Ishikawa (cell line): ENCODE measurements at regions not wholly inside any gene's neighbourhood (a gene's known extent, or its start where the extent isn't known, plus 50 kb on each side); places are given as distances from the start of the nearest gene placed in this dataset.
A peak's percentile ranks its signal among the peaks of the same experiment; 100 is the strongest.

Experiments
- CEBPB ChIP-seq: IDR thresholded peaks from 2 replicates; pipeline ENCODE4 v1.6.1; 2012
- CREB1 ChIP-seq: IDR thresholded peaks from 2 replicates; pipeline ENCODE4 v1.6.1; 2012; ENCODE audit warnings: low read depth
- EGR1 ChIP-seq: IDR thresholded peaks from 2 replicates; pipeline ENCODE4 v1.6.1; 2012
- EP300 ChIP-seq: IDR thresholded peaks from 2 replicates; pipeline ENCODE4 v1.6.1; 2012; ENCODE audit warnings: borderline replicate concordance
- FOXM1 ChIP-seq: IDR thresholded peaks from 2 replicates; pipeline ENCODE4 v1.6.1; 2012; ENCODE audit warnings: low read depth, borderline replicate concordance
- NFIC ChIP-seq: IDR thresholded peaks from 2 replicates; pipeline ENCODE4 v1.6.1; 2012
- RAD21 ChIP-seq: IDR thresholded peaks from 2 replicates; pipeline ENCODE4 v1.6.1; 2012; ENCODE audit warnings: low read depth
- TAF1 ChIP-seq: IDR thresholded peaks from 2 replicates; pipeline ENCODE4 v1.6.1; 2012; ENCODE audit warnings: low read depth, mild to moderate bottlenecking
- TCF12 ChIP-seq: IDR thresholded peaks from 2 replicates; pipeline ENCODE4 v1.6.1; 2012; ENCODE audit warnings: low read depth
- TEAD4 ChIP-seq: IDR thresholded peaks from 2 replicates; pipeline ENCODE4 v1.6.1; 2012
- YY1 ChIP-seq: IDR thresholded peaks from 2 replicates; pipeline ENCODE4 v1.6.1; 2012; ENCODE audit warnings: low read depth
- TF ChIP-seq, protein P1 (sequence below): IDR thresholded peaks from 2 replicates; pipeline ENCODE4 v1.6.1; 2012
- TF ChIP-seq, protein P2 (sequence below): IDR thresholded peaks from 2 replicates; pipeline ENCODE4 v1.6.1; 2012; ENCODE audit warnings: low read depth, mild to moderate bottlenecking

DNA sequence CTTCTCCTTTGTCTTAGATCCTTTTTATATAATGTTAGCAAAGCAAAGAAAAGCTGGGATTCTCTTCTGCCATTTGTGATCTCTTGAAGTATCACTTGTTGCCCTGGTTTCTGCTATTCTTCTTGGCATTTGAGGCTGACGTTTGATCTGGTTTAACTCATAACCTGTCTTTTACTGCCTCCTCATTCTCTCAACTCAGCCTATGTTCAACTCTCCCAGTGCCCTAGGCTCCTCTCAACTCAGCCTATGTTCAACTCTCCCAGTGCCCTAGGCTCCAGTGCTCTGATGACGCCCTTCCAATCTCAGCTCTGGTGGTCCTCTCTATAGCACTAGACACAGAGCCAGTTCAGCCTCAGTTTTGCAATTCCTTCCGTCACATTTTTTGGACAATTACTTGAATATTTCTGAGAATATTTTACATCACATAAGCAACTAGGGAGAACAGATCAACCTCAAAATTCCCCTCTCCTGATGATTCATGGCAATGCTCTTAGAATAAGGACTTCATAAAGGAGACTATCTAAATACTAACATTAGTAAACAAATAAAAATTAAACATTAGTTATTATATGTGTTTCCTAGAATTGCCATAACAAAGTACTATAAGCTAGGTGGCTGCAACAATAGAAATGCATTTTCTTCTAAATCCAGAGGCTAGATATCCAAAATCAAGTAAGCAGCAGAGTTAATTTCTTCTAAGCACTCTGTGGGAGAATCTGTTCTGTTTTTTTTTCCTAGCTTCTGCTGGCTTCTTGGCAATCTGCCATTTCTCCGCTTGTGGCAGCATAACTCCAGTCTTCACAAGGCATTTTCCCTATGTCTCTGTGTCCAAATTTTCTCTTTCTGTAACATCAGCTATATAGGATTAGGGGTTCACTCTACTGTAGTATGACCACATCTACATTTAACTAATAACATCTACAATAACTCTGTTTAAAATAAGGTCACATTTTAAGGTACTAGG lies 662.1 kb upstream of the FTMT start:
- TF ChIP-seq EGR1 (no peak), YY1 (no peak), RAD21 (no peak), CEBPB (no peak), CREB1 (no peak), NFIC (peak; percentile 60; the same call in 1 of the 2 replicates), EP300 (no peak), TEAD4 (no peak), TAF1 (no peak), TCF12 (no peak), FOXM1 (no peak)
- TF ChIP-seq, protein P1, sequence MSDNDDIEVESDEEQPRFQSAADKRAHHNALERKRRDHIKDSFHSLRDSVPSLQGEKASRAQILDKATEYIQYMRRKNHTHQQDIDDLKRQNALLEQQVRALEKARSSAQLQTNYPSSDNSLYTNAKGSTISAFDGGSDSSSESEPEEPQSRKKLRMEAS: no peak
- TF ChIP-seq, protein P2, sequence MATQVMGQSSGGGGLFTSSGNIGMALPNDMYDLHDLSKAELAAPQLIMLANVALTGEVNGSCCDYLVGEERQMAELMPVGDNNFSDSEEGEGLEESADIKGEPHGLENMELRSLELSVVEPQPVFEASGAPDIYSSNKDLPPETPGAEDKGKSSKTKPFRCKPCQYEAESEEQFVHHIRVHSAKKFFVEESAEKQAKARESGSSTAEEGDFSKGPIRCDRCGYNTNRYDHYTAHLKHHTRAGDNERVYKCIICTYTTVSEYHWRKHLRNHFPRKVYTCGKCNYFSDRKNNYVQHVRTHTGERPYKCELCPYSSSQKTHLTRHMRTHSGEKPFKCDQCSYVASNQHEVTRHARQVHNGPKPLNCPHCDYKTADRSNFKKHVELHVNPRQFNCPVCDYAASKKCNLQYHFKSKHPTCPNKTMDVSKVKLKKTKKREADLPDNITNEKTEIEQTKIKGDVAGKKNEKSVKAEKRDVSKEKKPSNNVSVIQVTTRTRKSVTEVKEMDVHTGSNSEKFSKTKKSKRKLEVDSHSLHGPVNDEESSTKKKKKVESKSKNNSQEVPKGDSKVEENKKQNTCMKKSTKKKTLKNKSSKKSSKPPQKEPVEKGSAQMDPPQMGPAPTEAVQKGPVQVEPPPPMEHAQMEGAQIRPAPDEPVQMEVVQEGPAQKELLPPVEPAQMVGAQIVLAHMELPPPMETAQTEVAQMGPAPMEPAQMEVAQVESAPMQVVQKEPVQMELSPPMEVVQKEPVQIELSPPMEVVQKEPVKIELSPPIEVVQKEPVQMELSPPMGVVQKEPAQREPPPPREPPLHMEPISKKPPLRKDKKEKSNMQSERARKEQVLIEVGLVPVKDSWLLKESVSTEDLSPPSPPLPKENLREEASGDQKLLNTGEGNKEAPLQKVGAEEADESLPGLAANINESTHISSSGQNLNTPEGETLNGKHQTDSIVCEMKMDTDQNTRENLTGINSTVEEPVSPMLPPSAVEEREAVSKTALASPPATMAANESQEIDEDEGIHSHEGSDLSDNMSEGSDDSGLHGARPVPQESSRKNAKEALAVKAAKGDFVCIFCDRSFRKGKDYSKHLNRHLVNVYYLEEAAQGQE: no peak
